ENCODE measurements at regions not wholly inside any gene's neighbourhood (a gene's known extent, or its start where the extent isn't known, plus 50 kb on each side); places are given as distances from the start of the nearest gene placed in this dataset.

- no peak for TF ChIP-seq CTCF (IDR thresholded peaks at IDR 0.05)
- TF ChIP-seq POLR2A (IDR thresholded peaks at IDR 0.05): no peak
- no peak for TF ChIP-seq EP300 (IDR thresholded peaks at IDR 0.05)
- TF ChIP-seq POLR2AphosphoS5 (IDR thresholded peaks at IDR 0.05): no peak
Measured at GRCh38 chr4:30610361-30610760, 109.8 kb upstream of the PCDH7 start.
